ENCODE measurements at regions not wholly inside any gene's neighbourhood (a gene's known extent, or its start where the extent isn't known, plus 50 kb on each side); places are given as distances from the start of the nearest gene placed in this dataset.

- DNase-seq (ENCODE audit: extremely low read depth, insufficient read length), result no peak
- no peak for TF ChIP-seq CTCF (IDR thresholded peaks at IDR 0.05; ENCODE audit: insufficient read depth, low read length, poor library complexity, severe bottlenecking)
- no peaks in the 10 kb centered on the region for H3K27me3 ChIP-seq (replicated peaks; ENCODE audit: control insufficient read depth, insufficient read depth, low read length)
- no peaks in the 10 kb centered on the region for H3K36me3 ChIP-seq (ENCODE audit: control insufficient read depth, insufficient read depth, low read length)
- no peak overlapping the region for H3K4me3 ChIP-seq (replicated peaks; ENCODE audit: low read depth, low read length)
Measured at GRCh38 chr11:106398502-106399075, 321.1 kb downstream of the AASDHPPT start.

- no peak for DNase-seq (ENCODE audit: extremely low read depth, insufficient read length)
- TF ChIP-seq CTCF (IDR thresholded peaks at IDR 0.05; ENCODE audit: insufficient read depth, low read length, poor library complexity, severe bottlenecking), result no peak
- Histone ChIP-seq H3K36me3 (ENCODE audit: control insufficient read depth, insufficient read depth, low read length) (no peaks in the 10 kb centered on the region), H3K4me3 (replicated peaks; ENCODE audit: low read depth, low read length) (no peak overlapping the region), H3K27me3 (replicated peaks; ENCODE audit: control insufficient read depth, insufficient read depth, low read length) (no peaks in the 10 kb centered on the region)
Measured at GRCh38 chr11:106399076-106399511, 321.6 kb downstream of the AASDHPPT start.

GRCh38 chr11:106399624-106400023 lies 322.2 kb downstream of the AASDHPPT start:
- DNase-seq (ENCODE audit: extremely low read depth, insufficient read length), result no peak
- Histone ChIP-seq H3K27me3 (replicated peaks; ENCODE audit: control insufficient read depth, insufficient read depth, low read length) (no peaks in the 10 kb centered on the region), H3K4me3 (replicated peaks; ENCODE audit: low read depth, low read length) (no peak overlapping the region), H3K36me3 (ENCODE audit: control insufficient read depth, insufficient read depth, low read length) (no peaks in the 10 kb centered on the region)
- no peak for TF ChIP-seq CTCF (IDR thresholded peaks at IDR 0.05; ENCODE audit: insufficient read depth, low read length, poor library complexity, severe bottlenecking)

GRCh38 chr11:106400949-106401570 lies 323.6 kb downstream of the AASDHPPT start:
- no peak for DNase-seq (ENCODE audit: extremely low read depth, insufficient read length)
- no peak overlapping the region for H3K4me3 ChIP-seq (replicated peaks; ENCODE audit: low read depth, low read length)
- no peaks in the 10 kb centered on the region for H3K36me3 ChIP-seq (ENCODE audit: control insufficient read depth, insufficient read depth, low read length)
- no peaks in the 10 kb centered on the region for H3K27me3 ChIP-seq (replicated peaks; ENCODE audit: control insufficient read depth, insufficient read depth, low read length)
- no peak for TF ChIP-seq CTCF (IDR thresholded peaks at IDR 0.05; ENCODE audit: insufficient read depth, low read length, poor library complexity, severe bottlenecking)

- DNase-seq (ENCODE audit: extremely low read depth, insufficient read length), result no peak
- no peak for TF ChIP-seq CTCF (IDR thresholded peaks at IDR 0.05; ENCODE audit: insufficient read depth, low read length, poor library complexity, severe bottlenecking)
- H3K4me3 ChIP-seq (replicated peaks; ENCODE audit: low read depth, low read length), result no peak overlapping the region
- H3K27me3 ChIP-seq (replicated peaks; ENCODE audit: control insufficient read depth, insufficient read depth, low read length), result no peaks in the 10 kb centered on the region
- H3K36me3 ChIP-seq (ENCODE audit: control insufficient read depth, insufficient read depth, low read length), result no peaks in the 10 kb centered on the region
Measured at GRCh38 chr11:106403751-106404150, 326.3 kb downstream of the AASDHPPT start.

Measured in GM06990 (cell line).